NCI-H1436 (cell line): ENCODE measurements at regions not wholly inside any gene's neighbourhood (a gene's known extent, or its start where the extent isn't known, plus 50 kb on each side); places are given as distances from the start of the nearest gene placed in this dataset.

Source experiments
- DNase-seq: peaks from one replicate; lab custom pipeline; 2025; lab: John Stamatoyannopoulos, UW

- no peak for DNase-seq
Measured at GRCh38 chr1:208842451-208842850, 598.3 kb upstream of the PLXNA2 start.

- DNase-seq: no peak
Measured at GRCh38 chr1:208844158-208844557, 600.0 kb upstream of the PLXNA2 start.

GRCh38 chr1:208848854-208849253 lies 604.7 kb upstream of the PLXNA2 start:
- no peak for DNase-seq

DNA sequence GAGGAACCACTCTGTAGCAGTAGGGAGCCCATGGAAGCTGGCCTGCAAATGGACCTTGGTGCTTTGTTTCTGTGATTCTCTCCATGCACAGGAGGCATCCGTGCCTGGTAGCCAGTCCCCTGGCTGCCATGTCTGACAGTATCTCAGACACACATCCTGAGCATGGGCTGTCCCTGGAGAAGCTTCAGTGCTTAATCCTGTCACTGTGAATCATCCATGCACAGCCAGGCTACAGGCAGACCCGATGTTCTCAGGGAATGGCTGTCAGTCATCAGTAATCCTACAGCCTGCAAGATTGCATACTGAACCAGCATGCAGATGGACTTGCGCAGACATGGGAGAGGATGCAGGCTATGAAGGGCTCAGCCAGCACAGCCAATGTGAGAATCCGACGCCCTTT lies 606.3 kb upstream of the PLXNA2 start:
- no peak for DNase-seq

GRCh38 chr1:208851366-208851765 lies 607.2 kb upstream of the PLXNA2 start:
- DNase-seq: peak; percentile 15

GRCh38 chr1:208852911-208853310 lies 608.7 kb upstream of the PLXNA2 start:
- no peak for DNase-seq

- no peak for DNase-seq
Measured at GRCh38 chr1:208855403-208855802, 611.2 kb upstream of the PLXNA2 start.

DNA sequence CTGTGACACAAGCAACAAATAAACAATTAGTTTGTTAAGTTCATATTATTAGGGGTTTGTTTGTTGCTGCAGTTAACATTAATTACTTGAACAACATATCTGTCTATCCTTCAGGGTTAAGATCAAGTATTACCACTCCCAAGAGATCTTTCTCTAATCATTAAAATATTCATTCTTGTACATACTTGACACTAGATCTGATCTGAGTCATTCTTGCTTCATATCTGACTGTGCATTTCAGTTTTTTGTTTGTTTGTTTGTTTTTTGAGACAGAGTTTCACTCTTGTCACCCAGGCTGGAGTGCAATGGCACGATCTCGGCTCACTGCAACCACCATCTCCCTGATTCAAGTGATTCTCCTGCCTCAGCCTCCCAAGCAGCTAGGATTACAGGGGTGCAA lies 613.3 kb upstream of the PLXNA2 start:
- no peak for DNase-seq

DNA sequence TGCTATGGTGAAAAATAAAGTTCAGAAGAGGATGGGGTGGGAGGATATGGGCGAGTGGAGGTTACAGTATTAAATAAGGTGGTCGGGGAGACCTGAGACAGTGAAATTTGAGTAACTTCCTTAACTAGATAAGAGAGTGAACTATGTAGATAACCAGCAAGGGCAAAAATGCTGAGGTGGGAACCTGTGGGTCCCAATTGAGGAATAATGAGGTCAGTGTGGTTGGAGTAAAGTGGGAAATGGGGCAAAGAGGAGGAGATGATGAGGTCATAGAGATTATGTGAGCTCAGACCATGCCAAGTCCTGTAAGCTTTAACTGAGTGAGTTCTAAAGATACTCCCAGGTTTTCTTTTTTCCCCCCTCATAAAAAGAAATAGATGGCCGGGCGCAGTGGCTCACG lies 614.6 kb upstream of the PLXNA2 start:
- DNase-seq: no peak

GRCh38 chr1:208864366-208864965 lies 620.3 kb upstream of the PLXNA2 start:
- no peak for DNase-seq

- no peak for DNase-seq
Measured at GRCh38 chr1:208866386-208866955, 622.3 kb upstream of the PLXNA2 start.

- no peak for DNase-seq
Measured at GRCh38 chr1:208868554-208868953, 624.4 kb upstream of the PLXNA2 start.

DNA sequence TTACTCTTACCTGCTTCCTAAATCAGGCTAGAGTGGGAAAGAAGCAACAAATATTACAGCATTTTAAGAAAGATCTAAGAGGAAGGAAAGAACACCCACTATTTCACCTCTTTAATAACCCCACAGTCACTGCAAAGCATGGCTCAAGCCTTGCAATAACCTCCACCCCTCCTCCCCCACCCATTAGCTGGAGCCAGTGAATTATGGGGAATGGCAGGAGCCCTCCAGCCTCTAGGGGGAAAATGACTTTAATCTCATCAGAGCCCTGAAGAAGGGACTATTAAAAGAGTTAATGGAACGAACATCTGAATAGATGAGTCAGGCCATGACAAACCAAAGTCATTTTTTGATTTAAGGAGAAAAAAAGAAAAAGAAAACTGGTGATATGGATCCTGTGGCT lies 630.7 kb upstream of the PLXNA2 start:
- DNase-seq: no peak

DNA sequence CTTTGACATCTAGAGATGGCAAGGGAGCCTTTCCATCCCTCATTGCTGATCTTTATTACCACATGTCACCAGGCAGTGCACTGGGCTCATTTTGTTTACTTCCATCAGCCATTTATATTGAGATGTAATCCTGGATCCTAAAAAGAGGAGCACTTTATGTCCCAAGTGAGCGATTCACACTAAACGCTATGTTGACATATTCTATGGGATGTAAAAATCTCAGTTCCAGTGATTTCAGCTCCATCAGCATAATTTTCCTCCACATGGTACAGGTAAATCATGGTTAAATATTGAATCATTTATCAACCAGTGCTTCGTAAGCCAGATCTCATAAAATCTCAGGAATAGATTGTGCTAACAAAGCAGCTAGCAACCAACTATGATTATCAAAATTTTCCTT lies 634.8 kb upstream of the PLXNA2 start:
- no peak for DNase-seq

DNA sequence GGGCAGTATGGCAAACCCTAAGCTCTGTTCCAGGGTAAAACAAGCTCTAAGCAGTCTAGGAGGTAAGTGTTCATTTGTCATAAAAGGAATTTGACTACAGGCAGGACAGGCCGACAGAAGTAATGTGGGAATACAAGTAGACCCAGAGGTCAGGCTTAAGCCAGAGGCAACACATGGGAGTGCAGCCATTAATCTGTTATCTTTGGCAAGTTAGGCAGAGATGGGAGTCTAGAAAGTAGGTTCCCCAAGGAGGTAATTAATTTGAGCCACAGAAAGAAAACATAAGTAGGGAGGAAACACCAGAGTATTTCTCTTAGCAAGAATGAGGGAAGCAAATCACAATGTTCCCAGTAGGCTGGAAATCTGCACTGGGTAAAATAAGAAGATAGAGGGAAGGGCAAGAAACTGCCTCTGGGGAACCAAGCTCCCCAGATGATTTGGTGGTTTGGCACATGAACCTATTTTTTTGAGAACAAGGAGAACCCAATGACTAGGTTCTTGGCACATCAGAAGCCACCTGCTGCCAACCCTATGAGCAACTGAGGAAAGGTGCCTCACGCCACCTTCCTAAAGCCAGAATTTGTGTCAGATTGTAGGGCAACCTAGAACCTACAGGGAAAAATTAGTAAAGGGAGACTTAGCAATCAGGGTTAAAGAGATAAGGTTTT lies 636.4 kb upstream of the PLXNA2 start:
- DNase-seq: no peak

GRCh38 chr1:208885060-208885459 lies 640.9 kb upstream of the PLXNA2 start:
- no peak for DNase-seq

- DNase-seq: no peak
Measured at GRCh38 chr1:208885650-208886049, 641.5 kb upstream of the PLXNA2 start.

- DNase-seq: no peak
Measured at GRCh38 chr1:208888376-208888775, 644.2 kb upstream of the PLXNA2 start.

DNA sequence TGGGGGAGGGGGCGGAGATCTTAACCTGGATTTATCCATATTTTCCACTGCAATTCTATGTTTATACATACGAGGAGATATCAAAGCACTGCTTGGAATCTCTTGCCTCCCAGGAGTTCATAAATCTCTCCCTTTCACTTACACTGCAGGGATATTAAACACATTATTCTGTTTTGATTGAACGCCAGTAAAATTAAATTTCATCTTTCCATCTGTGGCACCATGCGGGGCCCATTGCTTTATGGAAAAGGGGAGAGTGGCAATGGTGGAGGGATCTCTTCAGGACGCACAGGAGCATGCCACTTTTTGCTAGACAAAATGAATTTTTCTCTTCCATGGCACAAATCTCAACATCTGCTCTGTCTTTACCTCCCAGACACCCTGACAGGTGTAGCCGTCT lies 648.0 kb upstream of the PLXNA2 start:
- no peak for DNase-seq

GRCh38 chr1:208893251-208893650 lies 649.1 kb upstream of the PLXNA2 start:
- DNase-seq: no peak

GRCh38 chr1:208895181-208895580 lies 651.0 kb upstream of the PLXNA2 start:
- DNase-seq: no peak

- DNase-seq: no peak
Measured at GRCh38 chr1:208895820-208896219, 651.6 kb upstream of the PLXNA2 start.

GRCh38 chr1:208896768-208897167 lies 652.6 kb upstream of the PLXNA2 start:
- DNase-seq: no peak

DNA sequence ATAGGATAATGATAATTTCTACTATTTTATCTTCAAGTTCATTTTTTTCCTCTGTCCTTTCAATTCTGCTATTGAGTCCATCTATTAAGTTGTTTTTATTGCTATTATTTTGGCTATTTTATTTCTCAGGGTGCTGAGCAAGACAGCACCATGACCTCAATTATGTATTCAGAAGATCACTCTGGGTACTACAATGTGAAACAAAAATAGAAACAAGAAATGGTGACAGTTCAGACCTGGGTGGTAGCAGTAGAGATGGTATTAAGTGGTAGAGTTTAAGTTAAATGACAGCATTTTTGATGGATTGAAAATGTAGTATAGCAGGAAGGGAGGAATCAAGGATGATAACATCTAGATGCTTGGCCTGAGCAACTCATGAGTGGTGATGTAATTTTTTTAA lies 655.3 kb upstream of the PLXNA2 start:
- no peak for DNase-seq
